Prostate gland (tissue), 2 donors: ENCODE measurements at regions not wholly inside any gene's neighbourhood (a gene's known extent, or its start where the extent isn't known, plus 50 kb on each side); places are given as distances from the start of the nearest gene placed in this dataset.

Source experiments
- POLR2A ChIP-seq: fragments of 450-650 bp; IDR thresholded peaks from one replicate; pipeline ENCODE4 v1.6.1; 2016; ENCODE audit warnings: antibody characterized with exemption, mild to moderate bottlenecking
- TF ChIP-seq, protein P1 (sequence below), 4 experiments: fragments of 200-600 bp in 2 of 4; fragments of 450-650 bp in 2 of 4; sonication (generic) in 2 of 4; IDR thresholded peaks; 1 replicate in 3 of 4; 2 replicates in 1 of 4; pipeline ENCODE4 v1.5.1; 2016 to 2019; ENCODE audit warnings: antibody characterized with exemption in 4 of 4, mild to moderate bottlenecking in 2 of 4, moderate library complexity in 2 of 4

- TF ChIP-seq, protein P1, sequence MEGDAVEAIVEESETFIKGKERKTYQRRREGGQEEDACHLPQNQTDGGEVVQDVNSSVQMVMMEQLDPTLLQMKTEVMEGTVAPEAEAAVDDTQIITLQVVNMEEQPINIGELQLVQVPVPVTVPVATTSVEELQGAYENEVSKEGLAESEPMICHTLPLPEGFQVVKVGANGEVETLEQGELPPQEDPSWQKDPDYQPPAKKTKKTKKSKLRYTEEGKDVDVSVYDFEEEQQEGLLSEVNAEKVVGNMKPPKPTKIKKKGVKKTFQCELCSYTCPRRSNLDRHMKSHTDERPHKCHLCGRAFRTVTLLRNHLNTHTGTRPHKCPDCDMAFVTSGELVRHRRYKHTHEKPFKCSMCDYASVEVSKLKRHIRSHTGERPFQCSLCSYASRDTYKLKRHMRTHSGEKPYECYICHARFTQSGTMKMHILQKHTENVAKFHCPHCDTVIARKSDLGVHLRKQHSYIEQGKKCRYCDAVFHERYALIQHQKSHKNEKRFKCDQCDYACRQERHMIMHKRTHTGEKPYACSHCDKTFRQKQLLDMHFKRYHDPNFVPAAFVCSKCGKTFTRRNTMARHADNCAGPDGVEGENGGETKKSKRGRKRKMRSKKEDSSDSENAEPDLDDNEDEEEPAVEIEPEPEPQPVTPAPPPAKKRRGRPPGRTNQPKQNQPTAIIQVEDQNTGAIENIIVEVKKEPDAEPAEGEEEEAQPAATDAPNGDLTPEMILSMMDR (IDR thresholded peaks at IDR 0.05) = no peak
- no peak for TF ChIP-seq POLR2A
Measured at GRCh38 chr4:74583089-74583700, 138.3 kb downstream of the AREG start.
